Astrocyte (in vitro differentiated cells and primary cell): ENCODE measurements at regions not wholly inside any gene's neighbourhood (a gene's known extent, or its start where the extent isn't known, plus 50 kb on each side); places are given as distances from the start of the nearest gene placed in this dataset.

Source experiments
- EZH2 ChIP-seq: IDR thresholded peaks from 2 replicates; pipeline ENCODE4 v1.6.1; 2012; ENCODE audit warnings: mild to moderate bottlenecking, low read length, inconsistent platforms; ENCODE audit not compliant: insufficient read depth
- TF ChIP-seq, protein P1 (sequence below): IDR thresholded peaks from 2 replicates; pipeline ENCODE4 v1.5.1; 2011; ENCODE audit warnings: low read depth, mild to moderate bottlenecking, inconsistent platforms, low read length, moderate library complexity; ENCODE audit not compliant: insufficient read depth

DNA sequence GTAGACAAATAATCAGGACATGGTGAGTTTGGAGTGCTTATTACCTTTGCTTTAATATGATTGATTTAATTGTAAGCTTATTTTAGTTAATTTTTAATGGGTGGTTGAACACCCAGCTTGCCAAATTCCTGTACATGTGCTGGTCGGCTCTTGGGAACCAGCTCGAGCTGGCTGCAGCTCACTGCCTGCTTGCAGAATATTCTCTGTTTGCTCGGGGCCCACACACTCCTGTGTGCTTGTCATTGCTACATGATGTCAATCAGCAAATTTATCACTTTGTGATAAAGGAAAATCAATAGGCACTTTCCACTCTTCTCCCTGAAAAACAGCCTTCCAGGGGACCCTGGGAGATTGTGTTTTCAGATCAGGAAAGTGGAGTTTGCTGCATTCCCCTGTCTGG is 141.1 kb upstream of the LHX5 start:
- TF ChIP-seq, protein P1, sequence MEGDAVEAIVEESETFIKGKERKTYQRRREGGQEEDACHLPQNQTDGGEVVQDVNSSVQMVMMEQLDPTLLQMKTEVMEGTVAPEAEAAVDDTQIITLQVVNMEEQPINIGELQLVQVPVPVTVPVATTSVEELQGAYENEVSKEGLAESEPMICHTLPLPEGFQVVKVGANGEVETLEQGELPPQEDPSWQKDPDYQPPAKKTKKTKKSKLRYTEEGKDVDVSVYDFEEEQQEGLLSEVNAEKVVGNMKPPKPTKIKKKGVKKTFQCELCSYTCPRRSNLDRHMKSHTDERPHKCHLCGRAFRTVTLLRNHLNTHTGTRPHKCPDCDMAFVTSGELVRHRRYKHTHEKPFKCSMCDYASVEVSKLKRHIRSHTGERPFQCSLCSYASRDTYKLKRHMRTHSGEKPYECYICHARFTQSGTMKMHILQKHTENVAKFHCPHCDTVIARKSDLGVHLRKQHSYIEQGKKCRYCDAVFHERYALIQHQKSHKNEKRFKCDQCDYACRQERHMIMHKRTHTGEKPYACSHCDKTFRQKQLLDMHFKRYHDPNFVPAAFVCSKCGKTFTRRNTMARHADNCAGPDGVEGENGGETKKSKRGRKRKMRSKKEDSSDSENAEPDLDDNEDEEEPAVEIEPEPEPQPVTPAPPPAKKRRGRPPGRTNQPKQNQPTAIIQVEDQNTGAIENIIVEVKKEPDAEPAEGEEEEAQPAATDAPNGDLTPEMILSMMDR: no peak
- TF ChIP-seq EZH2: no peak
